ENCODE measurements at regions not wholly inside any gene's neighbourhood (a gene's known extent, or its start where the extent isn't known, plus 50 kb on each side); places are given as distances from the start of the nearest gene placed in this dataset.

GRCh38 chr12:127660961-127661360 is 606.0 kb upstream of the TMEM132C start:
- H3K79me2 ChIP-seq (ENCODE audit: insufficient read depth, low read length), result no peaks in the 10 kb centered on the region
- Mint-ChIP-seq H3K4me1 (peaks cover 7 to 13% of the 10 kb centered on the region in 2 experiments), H3K36me3 (ENCODE audit: insufficient read depth in 1 of 3, low read depth in 3 of 3) (0 out of 7 replicates have a peak, but pooled peaks cover 0 to 5% (median 0%) of the 10 kb centered on the region in 3 experiments), H3K27me3 (ENCODE audit: low read depth) (peaks cover 1% of the 10 kb centered on the region; the same call in 1 of the 2 replicates), H3K4me3 (no peak overlapping the region), H3K27ac (no peak overlapping the region), H3K9me3 (peaks cover 0 to 2% of the 10 kb centered on the region in 2 experiments; a peak in 2 of 5 replicates)
- no peak overlapping the region for H3T11ph ChIP-seq (ENCODE audit: low read length)
- H4K8ac ChIP-seq (replicated peaks; ENCODE audit: insufficient read length, low read depth, low read length), result no peak overlapping the region
- H3K27ac ChIP-seq (ENCODE audit: insufficient read length, low read depth, low read length), result no peak overlapping the region
- H3K18ac ChIP-seq (ENCODE audit: insufficient read length, low read depth, low read length), result no peak overlapping the region
- H3K4ac ChIP-seq (ENCODE audit: low read depth, low read length), result no peak overlapping the region
- no peaks in the 10 kb centered on the region; the same call in 1 of the 2 replicates for H3K4me1 ChIP-seq (ENCODE audit: insufficient read depth, low read length)
- no peak overlapping the region for H3K14ac ChIP-seq (ENCODE audit: insufficient read depth, low read length)
- H2AFZ ChIP-seq (ENCODE audit: low read length), result no peak overlapping the region
- no peaks in the 10 kb centered on the region for H4K20me1 ChIP-seq (ENCODE audit: control insufficient read depth, insufficient read depth, insufficient read length)
- no peak overlapping the region for H2BK15ac ChIP-seq (ENCODE audit: low read depth, low read length)
- no peaks in the 10 kb centered on the region for H3K9me3 ChIP-seq (ENCODE audit: control insufficient read depth, low read depth, low read length)
- no peaks in the 10 kb centered on the region for H3K27me3 ChIP-seq (ENCODE audit: insufficient read depth, low read length)
- no peak overlapping the region for H2BK12ac ChIP-seq (ENCODE audit: insufficient read length, low read depth, low read length)
- no peaks in the 10 kb centered on the region for H3K79me1 ChIP-seq (ENCODE audit: insufficient read depth, low read depth, low read length, poor library complexity, severe bottlenecking)
- TF ChIP-seq CTCF (conservative IDR thresholded peaks at IDR 0.05), result no peak
- no peak overlapping the region for H2BK20ac ChIP-seq (ENCODE audit: low read depth, low read length, poor library complexity, severe bottlenecking)
- H3K56ac ChIP-seq (ENCODE audit: insufficient read length, low read depth, low read length), result no peak overlapping the region
- no peak overlapping the region for H3K23ac ChIP-seq (ENCODE audit: insufficient read length, low read depth, low read length)
- no peak overlapping the region for H4K91ac ChIP-seq (ENCODE audit: insufficient read length, low read depth, low read length)
- H2BK5ac ChIP-seq (ENCODE audit: insufficient read length, low read length), result no peak overlapping the region
- no peak overlapping the region for H2AK5ac ChIP-seq (ENCODE audit: insufficient read length, low read length)
- H2BK120ac ChIP-seq (ENCODE audit: low read depth, low read length, poor library complexity, severe bottlenecking), result no peak overlapping the region
- no peak overlapping the region for H4K5ac ChIP-seq (ENCODE audit: insufficient read length, low read depth, low read length)
- no peak overlapping the region for H3K9ac ChIP-seq (ENCODE audit: extremely low read depth, insufficient read length, low read length)
- no peak overlapping the region for H3K4me2 ChIP-seq (ENCODE audit: insufficient read depth, insufficient read length, low read length)
- no peaks in the 10 kb centered on the region for H3K23me2 ChIP-seq (ENCODE audit: insufficient read length, low read depth, low read length, poor library complexity, severe bottlenecking)
- WGBS (ENCODE audit: extremely low coverage, insufficient read length, low lambda C conversion rate), result no CpG with 5 or more reads among the region's 2 CpGs
- no peak for DNase-seq

Data from H9 (cell line).